ENCODE measurements at regions not wholly inside any gene's neighbourhood (a gene's known extent, or its start where the extent isn't known, plus 50 kb on each side); places are given as distances from the start of the nearest gene placed in this dataset.
"Not testable (repeated sequence)": the region's sequence is repeated elsewhere in the genome, so short reads cannot be mapped to it uniquely, and the experiment has no call there.

DNA sequence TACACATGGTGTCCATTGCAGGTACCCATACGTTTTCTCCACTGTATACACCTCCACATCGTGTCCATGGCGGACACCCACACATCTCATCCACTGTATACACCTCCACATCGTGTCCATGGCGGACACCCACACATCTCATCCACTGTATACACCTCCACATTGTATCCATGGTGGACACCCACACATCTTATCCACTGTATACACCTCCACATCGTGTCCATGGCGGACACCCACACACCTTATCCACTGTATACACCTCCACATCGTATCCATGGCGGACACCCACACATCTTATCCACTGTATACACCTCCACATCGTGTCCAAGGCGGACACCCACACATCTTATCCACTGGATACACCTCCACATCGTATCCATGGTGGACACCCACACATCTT, 50.4 kb upstream of the TTC34 start:
- DNase-seq (ENCODE audit: low read depth in 2 of 2): not testable (repeated sequence)

DNA sequence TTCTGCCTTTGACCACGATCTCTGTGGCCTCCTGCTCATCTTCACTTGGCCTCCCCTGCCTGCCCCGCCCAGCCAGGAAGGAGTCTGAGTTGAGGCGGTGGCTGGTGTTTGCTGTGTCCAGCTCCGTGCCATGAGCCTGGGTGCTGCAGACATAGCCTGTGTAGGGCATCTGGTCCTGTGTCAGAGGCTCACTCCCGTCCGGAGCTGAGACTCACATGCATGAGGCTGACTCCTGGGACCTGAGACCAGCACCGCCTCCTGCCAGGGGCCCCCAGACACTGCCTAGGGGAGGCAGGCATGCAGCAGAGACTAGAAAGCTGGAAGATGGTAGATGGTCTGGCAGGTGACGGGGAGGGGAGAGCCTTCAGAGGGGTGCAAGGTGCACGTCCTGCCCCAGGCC, 52.2 kb upstream of the TTC34 start:
- DNase-seq (ENCODE audit: low read depth in 2 of 2): no peak

GRCh38 chr1:2854151-2854550, 52.7 kb upstream of the TTC34 start:
- no peak for DNase-seq (ENCODE audit: low read depth in 2 of 2)

- DNase-seq (ENCODE audit: low read depth in 2 of 2): no peak
Observed at GRCh38 chr1:2854611-2855010, 53.1 kb upstream of the TTC34 start.

GRCh38 chr1:2855206-2856065, 53.9 kb upstream of the TTC34 start:
- no peak for DNase-seq (ENCODE audit: low read depth in 2 of 2)

DNA sequence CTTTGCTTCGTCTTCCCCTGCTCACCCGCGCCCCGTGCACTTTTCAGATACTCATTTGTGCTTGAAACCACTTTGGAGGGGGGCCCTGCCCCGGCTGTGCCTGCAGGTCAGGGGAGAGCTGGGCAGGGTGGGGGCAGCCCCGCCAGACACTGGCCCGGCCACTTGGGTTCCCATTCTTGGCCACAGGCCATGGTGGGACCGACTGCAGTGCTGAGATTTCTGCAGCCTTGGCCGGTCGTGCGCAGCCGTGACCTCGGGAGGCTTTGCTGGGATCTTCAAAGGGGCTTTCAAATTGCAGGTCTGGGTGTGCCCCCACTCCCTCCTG, 54.5 kb upstream of the TTC34 start:
- no peak for DNase-seq (ENCODE audit: low read depth in 2 of 2)

DNA sequence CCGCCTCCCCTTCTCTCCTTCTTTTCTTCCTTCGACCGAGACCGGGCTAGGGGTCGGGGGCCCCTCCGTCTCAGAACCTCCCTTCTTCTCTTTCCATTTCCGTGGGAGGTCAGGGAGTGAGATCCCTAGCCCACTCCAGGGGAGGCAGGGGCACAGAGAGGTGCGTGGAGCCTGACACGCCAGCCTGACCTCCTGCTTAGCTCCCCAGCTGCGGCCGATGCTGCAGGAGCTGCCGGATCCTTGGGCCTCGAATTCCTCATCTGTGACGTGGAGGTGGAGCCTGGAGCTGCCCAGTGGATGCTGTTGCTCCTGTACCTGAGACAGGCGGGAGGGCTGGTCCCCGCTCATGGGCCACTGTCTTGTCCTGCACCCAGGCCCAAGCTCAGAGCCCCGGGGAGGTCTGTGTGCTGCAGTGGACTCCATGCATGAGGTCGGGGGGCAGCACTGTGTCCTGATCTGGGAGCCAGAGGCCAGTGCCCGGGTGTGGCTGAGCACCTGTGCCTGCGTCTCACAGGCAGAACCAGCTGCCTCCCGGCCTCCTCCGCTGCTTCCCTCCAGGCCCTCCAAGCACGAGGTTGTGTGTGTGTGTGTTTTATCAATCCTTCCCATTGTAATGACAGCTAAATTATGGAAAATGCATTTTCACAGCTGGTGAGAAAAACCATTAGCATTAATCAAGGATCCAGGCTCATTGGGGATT, 55.3 kb upstream of the TTC34 start:
- DNase-seq (ENCODE audit: low read depth in 2 of 2): no peak

- DNase-seq (ENCODE audit: low read depth in 2 of 2): no peak
Observed at GRCh38 chr1:2857521-2857920, 56.0 kb upstream of the TTC34 start.

DNA sequence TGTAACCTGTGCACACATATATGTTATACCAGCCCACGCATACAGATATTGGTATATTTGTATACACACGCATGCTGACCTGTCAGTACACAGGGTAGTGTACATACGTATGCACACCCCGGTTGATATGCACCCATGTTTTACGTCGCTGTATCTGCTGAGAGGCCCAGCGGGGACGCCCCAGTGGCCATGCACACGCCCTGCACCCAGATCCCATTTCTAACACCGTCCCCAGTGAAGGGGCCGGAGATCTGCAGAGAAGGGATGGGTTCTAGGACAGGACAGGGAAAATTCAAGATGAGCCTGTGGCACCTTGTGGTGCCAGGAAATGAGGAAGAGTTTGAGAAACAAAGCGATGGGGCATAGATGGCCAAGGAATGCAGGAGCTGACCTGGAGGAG, 57.2 kb upstream of the TTC34 start:
- DNase-seq (ENCODE audit: low read depth in 2 of 2): no peak

GRCh38 chr1:2859219-2859880, 57.9 kb upstream of the TTC34 start:
- DNase-seq (ENCODE audit: low read depth in 2 of 2): no peak

GRCh38 chr1:2859881-2860430, 58.5 kb upstream of the TTC34 start:
- no peak for DNase-seq (ENCODE audit: low read depth in 2 of 2)

DNA sequence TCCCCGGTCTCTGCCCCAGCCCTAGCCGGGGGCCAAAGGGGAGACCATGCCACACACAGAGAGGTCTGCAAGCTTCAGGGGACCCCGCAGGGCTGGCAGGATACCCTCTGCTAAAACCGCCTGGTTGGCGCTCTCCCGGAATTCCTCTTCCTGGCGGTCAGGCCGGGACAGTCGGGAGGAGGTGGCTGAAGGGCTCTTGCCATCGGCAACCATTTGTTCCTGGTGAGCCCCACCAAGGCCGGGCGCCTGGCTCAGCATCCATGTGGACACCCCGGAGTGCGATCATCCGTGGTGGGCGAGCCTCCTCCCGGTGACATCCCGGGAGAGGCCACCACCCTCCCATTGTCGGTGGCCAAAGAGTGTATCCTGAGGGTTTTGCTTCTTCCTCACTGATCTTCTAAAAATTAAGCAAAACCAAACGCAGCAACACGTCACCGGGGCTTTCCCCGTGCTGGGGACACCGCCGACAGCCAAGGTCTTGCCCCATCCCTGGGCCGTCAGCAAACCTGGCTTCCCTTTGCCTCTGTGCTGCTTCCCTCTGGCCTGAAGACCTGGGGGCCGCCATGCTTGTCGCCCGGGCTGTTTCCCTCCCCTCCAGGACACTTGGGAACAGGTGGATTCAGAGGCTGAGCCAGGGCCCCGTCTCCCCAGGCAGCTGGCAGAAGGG, 59.1 kb upstream of the TTC34 start:
- DNase-seq (ENCODE audit: low read depth in 2 of 2): no peak

DNA sequence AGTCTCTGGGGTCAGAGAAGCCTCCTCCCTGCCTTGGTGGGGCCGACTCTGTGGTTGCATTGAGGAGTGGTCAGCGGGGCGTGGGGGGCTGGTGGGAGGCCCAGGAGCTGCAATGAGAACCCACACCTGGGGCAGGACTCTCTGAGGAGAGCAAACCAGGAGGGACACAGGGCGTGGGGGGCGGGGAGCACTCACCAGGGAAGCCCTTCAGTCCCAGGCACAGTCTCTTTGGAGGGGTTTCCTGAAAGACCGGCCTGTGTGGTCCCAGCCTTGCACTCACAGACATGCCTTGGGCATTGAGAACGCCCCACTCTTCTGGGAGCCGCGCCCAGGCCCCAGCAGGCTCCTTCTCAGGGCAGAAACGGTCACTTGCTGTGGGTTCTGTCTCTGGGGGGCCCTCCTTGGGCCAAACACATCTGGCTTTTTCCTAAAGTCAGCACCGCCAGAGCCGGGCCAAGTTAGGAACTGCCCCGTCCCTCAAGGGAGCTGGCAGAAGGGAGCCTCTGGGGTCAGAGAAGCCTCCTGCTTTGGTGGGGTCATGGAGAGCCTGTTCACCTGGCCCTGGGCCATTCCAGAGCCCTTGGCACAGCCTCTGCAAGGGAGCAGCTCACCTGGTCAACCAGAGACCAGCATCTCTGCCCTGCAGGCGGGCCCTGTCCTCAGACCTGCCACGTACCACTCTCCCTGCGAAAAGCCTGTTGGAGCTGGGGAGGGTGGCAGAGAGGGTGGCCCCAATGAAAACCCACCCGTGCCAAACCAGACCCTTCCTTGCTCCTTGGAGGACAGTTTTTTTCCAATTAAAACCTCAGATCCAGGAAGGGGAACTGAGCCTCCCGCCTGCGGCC, 59.9 kb upstream of the TTC34 start:
- no peak for DNase-seq (ENCODE audit: low read depth in 2 of 2)

GRCh38 chr1:2861988-2862813, 60.7 kb upstream of the TTC34 start:
- no peak for DNase-seq (ENCODE audit: low read depth in 2 of 2)

DNA sequence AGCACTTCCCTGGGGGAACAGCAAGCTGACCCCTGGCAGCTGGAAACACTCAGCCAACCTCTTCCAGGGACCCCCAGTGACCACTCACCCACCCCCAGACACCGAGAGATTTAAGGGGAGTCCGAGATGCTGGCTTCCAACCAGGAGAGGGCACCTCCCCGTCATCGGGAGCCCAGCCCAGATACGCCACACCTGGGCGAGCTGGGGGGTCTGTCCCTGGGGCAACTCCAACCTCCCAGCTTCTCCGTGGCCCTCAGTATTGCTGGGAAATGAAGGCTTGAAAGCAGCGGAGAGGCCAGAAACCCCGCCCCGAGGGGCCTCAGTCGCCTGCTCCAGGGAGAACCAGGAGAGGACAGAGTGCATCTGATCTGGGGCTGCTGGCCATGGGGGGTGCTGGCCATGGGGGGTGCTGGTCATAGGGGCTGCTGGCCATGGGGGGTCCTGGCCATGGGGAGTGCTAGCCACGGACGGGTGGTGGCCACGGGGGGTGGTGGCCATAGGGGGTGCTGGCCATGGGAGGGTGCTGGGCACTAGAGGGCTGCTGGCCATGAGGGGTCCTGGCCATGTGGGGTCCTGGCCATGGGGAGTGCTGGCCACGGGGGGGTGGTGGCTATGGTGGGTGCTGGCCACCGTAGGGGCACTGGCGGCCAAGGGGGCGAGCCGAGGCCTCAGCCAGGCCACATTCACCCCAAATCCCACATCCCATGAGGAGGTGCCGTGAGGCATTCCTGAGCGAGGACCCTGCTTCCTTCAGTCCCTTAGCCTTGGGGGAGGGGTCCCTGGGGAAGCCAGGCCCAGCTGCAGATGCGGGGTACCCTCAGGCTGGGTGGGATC, 61.5 kb upstream of the TTC34 start:
- DNase-seq (ENCODE audit: low read depth in 2 of 2): no peak

DNA sequence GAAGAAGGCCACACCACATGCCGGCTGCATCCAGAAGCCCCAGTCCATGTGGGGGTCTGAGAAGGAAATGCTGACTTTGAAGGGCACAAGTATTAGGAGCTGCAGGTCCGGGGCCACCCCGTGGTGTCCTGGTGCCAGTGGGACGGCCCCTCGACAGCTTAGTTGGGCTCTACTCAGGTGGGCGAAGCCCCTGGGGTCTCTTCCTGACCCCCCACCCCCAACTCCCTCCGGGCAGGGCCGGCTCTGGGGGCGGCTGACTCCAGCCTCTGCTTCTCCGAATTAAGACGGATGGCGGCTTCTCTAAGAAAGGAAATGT, 62.1 kb upstream of the TTC34 start:
- DNase-seq (ENCODE audit: low read depth in 2 of 2): no peak

GRCh38 chr1:2864203-2864905, 62.9 kb upstream of the TTC34 start:
- no peak for DNase-seq (ENCODE audit: low read depth in 2 of 2)

DNA sequence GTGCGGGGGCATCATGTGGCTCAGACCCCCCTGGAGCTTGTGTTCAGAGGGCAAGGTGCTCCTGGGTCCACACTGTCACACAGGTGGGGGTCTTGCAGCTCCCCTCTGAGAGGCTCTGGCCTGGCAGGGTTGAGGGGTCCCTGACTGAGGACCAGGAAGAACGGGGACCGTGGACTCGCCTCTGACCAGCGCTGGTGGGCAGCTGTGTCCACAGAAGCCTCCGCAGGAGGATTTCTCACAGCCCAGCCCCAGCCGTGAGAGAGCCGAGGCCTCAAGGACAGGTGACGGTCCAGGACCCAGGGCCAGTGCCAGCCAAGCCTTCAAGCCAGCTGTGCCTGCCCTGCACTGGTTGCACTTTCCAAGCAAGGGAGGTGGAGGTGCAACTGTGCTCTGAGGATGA, 63.5 kb upstream of the TTC34 start:
- DNase-seq (ENCODE audit: low read depth in 2 of 2): no peak
